ENCODE measurements at regions not wholly inside any gene's neighbourhood (a gene's known extent, or its start where the extent isn't known, plus 50 kb on each side); places are given as distances from the start of the nearest gene placed in this dataset.

DNA sequence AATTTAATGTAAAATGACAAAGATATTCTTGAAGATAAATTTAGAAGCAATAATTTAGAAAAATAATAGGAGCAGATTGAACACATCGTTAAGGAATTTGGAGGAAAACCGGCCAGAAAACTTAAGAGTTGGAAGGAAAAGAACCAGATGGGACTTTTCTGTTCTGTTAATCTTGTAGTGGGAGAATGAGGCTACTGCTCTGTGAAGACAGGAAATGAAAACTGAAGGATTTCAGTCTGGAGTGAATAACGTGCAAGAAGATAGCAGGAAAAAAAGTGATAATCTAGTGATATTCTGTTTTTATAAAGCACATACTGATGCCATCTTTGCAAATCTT, 74.2 kb downstream of the DPPA2 start:
- in situ Hi-C loops (cut with MboI; ENCODE audit: low pct_ligation_motif_present in 1 of 4, low pct_unique_long_range_greater_than_20kb in 1 of 4, low sequenced_read_pairs in 3 of 4): loop anchor here in 1 of 4 donors (25.0 kb wide), 1 partner anchor 180 kb away; no protein-coding TSS in a partner anchor

More for the DNA sequence above, 74.2 kb downstream of the DPPA2 start:
- no peaks in the 10 kb centered on the region for H3K36me3 ChIP-seq
- H3K9me3 ChIP-seq: no peaks in the 10 kb centered on the region
- no peak overlapping the region for H3K27ac ChIP-seq
- H3K27me3 ChIP-seq: no peaks in the 10 kb centered on the region
- 53 to 67% methylated on average over 3 of the region's 3 CpGs for WGBS, 2 donors (ENCODE audit: low coverage in 1 of 2)
- DNase-seq: no peak
- intact Hi-C loops (cut with DNase I; ENCODE audit: low total_unique reads): no loop called here
- H3K4me1 ChIP-seq: no peaks in the 10 kb centered on the region
- TF ChIP-seq POLR2AphosphoS5 (IDR thresholded peaks at IDR 0.05) (no peak), POLR2A (IDR thresholded peaks at IDR 0.05) (no peak), EP300 (IDR thresholded peaks at IDR 0.05; ENCODE audit: low read depth) (no peak)
- TF ChIP-seq, protein P1, sequence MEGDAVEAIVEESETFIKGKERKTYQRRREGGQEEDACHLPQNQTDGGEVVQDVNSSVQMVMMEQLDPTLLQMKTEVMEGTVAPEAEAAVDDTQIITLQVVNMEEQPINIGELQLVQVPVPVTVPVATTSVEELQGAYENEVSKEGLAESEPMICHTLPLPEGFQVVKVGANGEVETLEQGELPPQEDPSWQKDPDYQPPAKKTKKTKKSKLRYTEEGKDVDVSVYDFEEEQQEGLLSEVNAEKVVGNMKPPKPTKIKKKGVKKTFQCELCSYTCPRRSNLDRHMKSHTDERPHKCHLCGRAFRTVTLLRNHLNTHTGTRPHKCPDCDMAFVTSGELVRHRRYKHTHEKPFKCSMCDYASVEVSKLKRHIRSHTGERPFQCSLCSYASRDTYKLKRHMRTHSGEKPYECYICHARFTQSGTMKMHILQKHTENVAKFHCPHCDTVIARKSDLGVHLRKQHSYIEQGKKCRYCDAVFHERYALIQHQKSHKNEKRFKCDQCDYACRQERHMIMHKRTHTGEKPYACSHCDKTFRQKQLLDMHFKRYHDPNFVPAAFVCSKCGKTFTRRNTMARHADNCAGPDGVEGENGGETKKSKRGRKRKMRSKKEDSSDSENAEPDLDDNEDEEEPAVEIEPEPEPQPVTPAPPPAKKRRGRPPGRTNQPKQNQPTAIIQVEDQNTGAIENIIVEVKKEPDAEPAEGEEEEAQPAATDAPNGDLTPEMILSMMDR (IDR thresholded peaks at IDR 0.05): no peak
- H3K4me3 ChIP-seq: no peak overlapping the region

Small RNAs in the stretch of these regions (small RNA-seq; reads per million reads assigned to genes)
- gene RNU6-1236P: 0 reads per million in 4 donors

Measured in transverse colon (tissue), 4 donors.